Epithelial cell of esophagus (primary cell): ENCODE measurements at regions not wholly inside any gene's neighbourhood (a gene's known extent, or its start where the extent isn't known, plus 50 kb on each side); places are given as distances from the start of the nearest gene placed in this dataset.
A peak's percentile ranks its signal among the peaks of the same experiment; 100 is the strongest.

ENCODE experiments used
- DNase-seq: peaks from one replicate; pipeline ENCODE4 v3.0.0; 2010; ENCODE audit warnings: low read depth
- H3K4me3 ChIP-seq: 2 replicates; pipeline ENCODE4 v1.5.1; 2011; ENCODE audit warnings: mild to moderate bottlenecking, low read length, control low read depth
- CTCF ChIP-seq: IDR thresholded peaks from 2 replicates; pipeline ENCODE4 v1.5.1; 2011; ENCODE audit warnings: low read depth, mild to moderate bottlenecking, low read length, control low read depth, inconsistent platforms; ENCODE audit not compliant: insufficient read depth; ENCODE audit errors: missing control alignments

- H3K4me3 ChIP-seq = no peak overlapping the region
Measured at GRCh38 chr10:78199759-78200158, 166.1 kb downstream of the RPS24 start.

GRCh38 chr10:78200686-78201085 lies 167.0 kb downstream of the RPS24 start:
- no peak for TF ChIP-seq CTCF
- DNase-seq = no peak
- H3K4me3 ChIP-seq = no peak overlapping the region

More at GRCh38 chr10:78199759-78200158, 166.1 kb downstream of the RPS24 start:
- DNase-seq = peak; percentile 72
- no peak for TF ChIP-seq CTCF

GRCh38 chr10:78202386-78202785 lies 168.7 kb downstream of the RPS24 start:
- no peak for TF ChIP-seq CTCF
- DNase-seq = no peak
- H3K4me3 ChIP-seq = no peak overlapping the region

GRCh38 chr10:78203915-78204818 lies 170.5 kb downstream of the RPS24 start:
- no peak for TF ChIP-seq CTCF
- H3K4me3 ChIP-seq = no peak overlapping the region
- no peak for DNase-seq

- DNase-seq = no peak
- TF ChIP-seq CTCF = no peak
- no peak overlapping the region for H3K4me3 ChIP-seq
Measured at GRCh38 chr10:78205457-78206016, 171.9 kb downstream of the RPS24 start.

- DNase-seq = no peak
- no peak overlapping the region for H3K4me3 ChIP-seq
Measured at GRCh38 chr10:78207216-78207615, 173.6 kb downstream of the RPS24 start.

More at GRCh38 chr10:78207216-78207615, 173.6 kb downstream of the RPS24 start:
- no peak for TF ChIP-seq CTCF
